GM10266 (cell line): ENCODE measurements at regions not wholly inside any gene's neighbourhood (a gene's known extent, or its start where the extent isn't known, plus 50 kb on each side); places are given as distances from the start of the nearest gene placed in this dataset.

ENCODE experiments used
- DNase-seq: peaks from one replicate; pipeline ENCODE4 v3.0.0; 2012; ENCODE audit errors: extremely low spot score
- CTCF ChIP-seq: IDR thresholded peaks from 2 replicates; pipeline ENCODE4 v1.5.1; 2012; ENCODE audit warnings: mild to moderate bottlenecking, low read depth; ENCODE audit not compliant: control insufficient read depth, insufficient read depth; ENCODE audit errors: missing control alignments

GRCh38 chr1:184298440-184299405 is 88.1 kb upstream of the C1orf21 start:
- no peak for DNase-seq
- no peak for TF ChIP-seq CTCF

- TF ChIP-seq CTCF = no peak
- DNase-seq = no peak
Measured at GRCh38 chr1:184299406-184299790, 87.4 kb upstream of the C1orf21 start.

- no peak for TF ChIP-seq CTCF
- no peak for DNase-seq
Measured at GRCh38 chr1:184299796-184300195, 87.0 kb upstream of the C1orf21 start.

GRCh38 chr1:184300446-184300845 is 86.4 kb upstream of the C1orf21 start:
- no peak for TF ChIP-seq CTCF
- no peak for DNase-seq

GRCh38 chr1:184301227-184301626 is 85.6 kb upstream of the C1orf21 start:
- DNase-seq = no peak
- no peak for TF ChIP-seq CTCF

- TF ChIP-seq CTCF = no peak
- no peak for DNase-seq
Measured at GRCh38 chr1:184302346-184302745, 84.5 kb upstream of the C1orf21 start.

- no peak for DNase-seq
- TF ChIP-seq CTCF = no peak
Measured at GRCh38 chr1:184310157-184310819, 76.5 kb upstream of the C1orf21 start.
